ENCODE measurements at regions not wholly inside any gene's neighbourhood (a gene's known extent, or its start where the extent isn't known, plus 50 kb on each side); places are given as distances from the start of the nearest gene placed in this dataset.

- DNase-seq (ENCODE audit: low read depth in 1 of 2, low spot score in 1 of 2) = no peak
- H3K27me3 ChIP-seq (ENCODE audit: insufficient read depth, poor library complexity, severe bottlenecking) = no peaks in the 10 kb centered on the region
- H3K27ac ChIP-seq (replicated peaks) = no peak overlapping the region
- H3K4me3 ChIP-seq (replicated peaks; ENCODE audit: insufficient read depth, low read length) = no peak overlapping the region
- TF ChIP-seq GABPA (IDR thresholded peaks at IDR 0.05; ENCODE audit: low read depth) (no peak), REST (IDR thresholded peaks at IDR 0.05; ENCODE audit: insufficient replicate concordance, low read depth) (no peak), CTCF (IDR thresholded peaks at IDR 0.05; ENCODE audit: insufficient read depth, low read length) (no peak), SPI1 (IDR thresholded peaks at IDR 0.05; ENCODE audit: borderline replicate concordance, low read depth) (no peak), POLR2AphosphoS5 (IDR thresholded peaks at IDR 0.05; ENCODE audit: low read depth) (no peak)
Observed at GRCh38 chr11:45530111-45530510, 135.3 kb downstream of the CHST1 start.

GRCh38 chr11:45528435-45528834 is 137.0 kb downstream of the CHST1 start:
- Histone ChIP-seq H3K27me3 (ENCODE audit: insufficient read depth, poor library complexity, severe bottlenecking) (no peaks in the 10 kb centered on the region), H3K4me3 (replicated peaks; ENCODE audit: insufficient read depth, low read length) (no peak overlapping the region)
- no peak for TF ChIP-seq REST (IDR thresholded peaks at IDR 0.05; ENCODE audit: insufficient replicate concordance, low read depth)
- TF ChIP-seq POLR2AphosphoS5 (IDR thresholded peaks at IDR 0.05; ENCODE audit: low read depth) = no peak
- no peak for TF ChIP-seq SPI1 (IDR thresholded peaks at IDR 0.05; ENCODE audit: borderline replicate concordance, low read depth)
- no peak for TF ChIP-seq CTCF (IDR thresholded peaks at IDR 0.05; ENCODE audit: insufficient read depth, low read length)
- TF ChIP-seq GABPA (IDR thresholded peaks at IDR 0.05; ENCODE audit: low read depth) = no peak

GRCh38 chr11:45527898-45528297 is 137.5 kb downstream of the CHST1 start:
- H3K27me3 ChIP-seq (ENCODE audit: insufficient read depth, poor library complexity, severe bottlenecking) = no peaks in the 10 kb centered on the region
- peak; percentile 72; the same call in 1 of the 2 replicates for TF ChIP-seq SPI1 (IDR thresholded peaks at IDR 0.05; ENCODE audit: borderline replicate concordance, low read depth)
- no peak for TF ChIP-seq POLR2AphosphoS5 (IDR thresholded peaks at IDR 0.05; ENCODE audit: low read depth)

More at GRCh38 chr11:45528435-45528834, 137.0 kb downstream of the CHST1 start:
- no peak overlapping the region for H3K27ac ChIP-seq (replicated peaks)
- no peak for DNase-seq (ENCODE audit: low read depth in 1 of 2, low spot score in 1 of 2)

GRCh38 chr11:45525393-45525792 is 140.0 kb downstream of the CHST1 start:
- no peak for TF ChIP-seq REST (IDR thresholded peaks at IDR 0.05; ENCODE audit: insufficient replicate concordance, low read depth)
- TF ChIP-seq GABPA (IDR thresholded peaks at IDR 0.05; ENCODE audit: low read depth) = no peak
- TF ChIP-seq CTCF (IDR thresholded peaks at IDR 0.05; ENCODE audit: insufficient read depth, low read length) = no peak
- TF ChIP-seq POLR2AphosphoS5 (IDR thresholded peaks at IDR 0.05; ENCODE audit: low read depth) = no peak
- TF ChIP-seq SPI1 (IDR thresholded peaks at IDR 0.05; ENCODE audit: borderline replicate concordance, low read depth) = no peak
- no peak for DNase-seq (ENCODE audit: low read depth in 1 of 2, low spot score in 1 of 2)
- Histone ChIP-seq H3K4me3 (replicated peaks; ENCODE audit: insufficient read depth, low read length) (no peak overlapping the region), H3K27ac (replicated peaks) (no peak overlapping the region), H3K27me3 (ENCODE audit: insufficient read depth, poor library complexity, severe bottlenecking) (no peaks in the 10 kb centered on the region)

More at GRCh38 chr11:45527898-45528297, 137.5 kb downstream of the CHST1 start:
- H3K27ac ChIP-seq (replicated peaks) = no peak overlapping the region
- H3K4me3 ChIP-seq (replicated peaks; ENCODE audit: insufficient read depth, low read length) = no peak overlapping the region
- peak in 1 of 2 experiments; percentile 41 for DNase-seq (ENCODE audit: low read depth in 1 of 2, low spot score in 1 of 2)

Data from HL-60 (cell line).